ENCODE measurements at regions not wholly inside any gene's neighbourhood (a gene's known extent, or its start where the extent isn't known, plus 50 kb on each side); places are given as distances from the start of the nearest gene placed in this dataset.

DNA sequence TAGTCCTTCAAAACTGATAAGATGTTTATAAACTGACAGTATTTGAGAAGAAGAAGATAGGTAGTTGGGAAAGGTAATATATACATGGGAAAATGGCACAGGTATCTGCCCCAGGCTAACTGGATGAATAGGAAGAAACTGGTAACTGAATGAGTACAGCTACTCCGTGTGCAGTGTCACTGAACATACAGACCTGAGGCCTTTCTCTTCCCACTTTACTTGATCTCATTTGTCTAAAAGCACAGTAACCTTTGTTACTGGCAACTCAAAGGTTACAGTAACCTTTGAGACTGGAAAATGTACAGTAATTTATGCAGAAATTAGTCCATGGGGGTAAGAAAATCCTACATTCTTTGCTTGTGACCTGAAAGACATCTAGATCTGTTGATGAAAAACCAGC is 735.0 kb upstream of the RIOK2 start:
- H3K4me3 ChIP-seq (ENCODE audit: low read length), result no peak overlapping the region
- no peaks in the 10 kb centered on the region for H3K4me1 ChIP-seq (ENCODE audit: control insufficient read depth, insufficient read depth, low read length)
- peaks cover 5% of the 10 kb centered on the region in 2 donors for H3K9me3 Mint-ChIP-seq
- DNase-seq, result no peak
- no peak overlapping the region for H3K27ac ChIP-seq (ENCODE audit: low read length)
- no peaks in the 10 kb centered on the region for H3K27me3 ChIP-seq (ENCODE audit: control insufficient read depth, insufficient read depth, low read length)
- no CpG with 5 or more reads among the region's 1 CpG for WGBS (ENCODE audit: insufficient coverage)
- intact Hi-C loops (cut with micrococcal nuclease), result no loop called here
- no peak for ATAC-seq
- H3K36me3 Mint-ChIP-seq, result no peaks in the 10 kb centered on the region
- TF ChIP-seq, protein P1, sequence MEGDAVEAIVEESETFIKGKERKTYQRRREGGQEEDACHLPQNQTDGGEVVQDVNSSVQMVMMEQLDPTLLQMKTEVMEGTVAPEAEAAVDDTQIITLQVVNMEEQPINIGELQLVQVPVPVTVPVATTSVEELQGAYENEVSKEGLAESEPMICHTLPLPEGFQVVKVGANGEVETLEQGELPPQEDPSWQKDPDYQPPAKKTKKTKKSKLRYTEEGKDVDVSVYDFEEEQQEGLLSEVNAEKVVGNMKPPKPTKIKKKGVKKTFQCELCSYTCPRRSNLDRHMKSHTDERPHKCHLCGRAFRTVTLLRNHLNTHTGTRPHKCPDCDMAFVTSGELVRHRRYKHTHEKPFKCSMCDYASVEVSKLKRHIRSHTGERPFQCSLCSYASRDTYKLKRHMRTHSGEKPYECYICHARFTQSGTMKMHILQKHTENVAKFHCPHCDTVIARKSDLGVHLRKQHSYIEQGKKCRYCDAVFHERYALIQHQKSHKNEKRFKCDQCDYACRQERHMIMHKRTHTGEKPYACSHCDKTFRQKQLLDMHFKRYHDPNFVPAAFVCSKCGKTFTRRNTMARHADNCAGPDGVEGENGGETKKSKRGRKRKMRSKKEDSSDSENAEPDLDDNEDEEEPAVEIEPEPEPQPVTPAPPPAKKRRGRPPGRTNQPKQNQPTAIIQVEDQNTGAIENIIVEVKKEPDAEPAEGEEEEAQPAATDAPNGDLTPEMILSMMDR (IDR thresholded peaks at IDR 0.05), result no peak
- no peaks in the 10 kb centered on the region for H3K27me3 Mint-ChIP-seq (ENCODE audit: low read depth in 2 of 2)
- H3K4me3 Mint-ChIP-seq, result no peak overlapping the region
- H3K36me3 ChIP-seq (ENCODE audit: control insufficient read depth, insufficient read depth, low read length), result no peaks in the 10 kb centered on the region
- H3K27ac Mint-ChIP-seq, result no peak overlapping the region
- H3K9me3 ChIP-seq (ENCODE audit: control insufficient read depth, insufficient read depth, low read length), result no peaks in the 10 kb centered on the region
- H3K4me1 Mint-ChIP-seq, result no peaks in the 10 kb centered on the region

DNA sequence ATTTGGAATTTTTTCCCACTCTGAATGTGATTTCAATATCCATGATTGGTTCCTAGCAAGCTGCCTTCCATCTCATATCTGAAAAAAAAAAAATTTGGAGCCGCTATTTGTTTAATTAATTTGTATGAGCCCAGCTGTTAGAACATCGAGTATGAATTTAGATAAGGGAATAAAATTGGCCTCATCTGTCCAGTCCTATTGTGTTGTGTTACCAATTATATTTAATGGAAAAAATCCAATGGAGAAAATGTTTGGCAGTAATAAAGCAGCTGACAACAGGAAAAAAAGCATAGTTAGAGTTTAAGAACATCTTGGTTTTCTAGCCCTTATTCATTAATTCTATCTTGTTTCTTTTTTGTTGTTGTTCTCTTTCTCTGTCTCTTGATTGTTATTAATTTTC is 735.6 kb upstream of the RIOK2 start:
- no peaks in the 10 kb centered on the region for H3K36me3 ChIP-seq (ENCODE audit: control insufficient read depth, insufficient read depth, low read length)
- 95% methylated on average over 2 of the region's 2 CpGs for WGBS (ENCODE audit: insufficient coverage)
- no peaks in the 10 kb centered on the region for H3K27me3 ChIP-seq (ENCODE audit: control insufficient read depth, insufficient read depth, low read length)
- Mint-ChIP-seq H3K9me3 (peaks cover 5% of the 10 kb centered on the region in 2 donors), H3K4me1 (no peaks in the 10 kb centered on the region), H3K27ac (no peak overlapping the region), H3K27me3 (ENCODE audit: low read depth in 2 of 2) (no peaks in the 10 kb centered on the region), H3K36me3 (no peaks in the 10 kb centered on the region), H3K4me3 (no peak overlapping the region)
- ATAC-seq (no peak), DNase-seq (no peak)
- intact Hi-C loops (cut with micrococcal nuclease), result no loop called here
- no peak overlapping the region for H3K27ac ChIP-seq (ENCODE audit: low read length)
- no peak overlapping the region for H3K4me3 ChIP-seq (ENCODE audit: low read length)
- TF ChIP-seq, protein P1 (IDR thresholded peaks at IDR 0.05), result no peak
- H3K4me1 ChIP-seq (ENCODE audit: control insufficient read depth, insufficient read depth, low read length), result no peaks in the 10 kb centered on the region
- H3K9me3 ChIP-seq (ENCODE audit: control insufficient read depth, insufficient read depth, low read length), result no peaks in the 10 kb centered on the region

DNA sequence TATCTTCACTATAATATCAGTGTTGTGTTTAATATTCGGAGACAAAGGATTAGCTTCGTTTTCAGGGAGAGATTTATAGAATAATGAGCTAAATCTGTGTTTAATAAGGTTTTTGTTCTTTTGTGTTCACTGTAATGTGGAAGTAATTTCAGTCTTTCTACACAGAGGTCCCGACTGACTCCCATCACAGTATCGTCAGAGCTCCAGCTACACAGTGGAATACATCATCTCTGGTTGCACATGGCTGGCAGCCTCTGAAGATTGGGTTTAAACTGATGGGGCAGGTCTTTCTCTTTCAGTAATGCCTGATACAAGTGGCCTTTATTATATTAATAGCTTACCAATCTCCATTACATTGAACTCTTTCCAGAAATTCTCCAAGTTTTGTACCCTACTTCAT is 736.7 kb upstream of the RIOK2 start:
- WGBS (ENCODE audit: insufficient coverage), result 86% methylated on average over 3 of the region's 4 CpGs
- Mint-ChIP-seq H3K27me3 (ENCODE audit: low read depth in 2 of 2) (no peaks in the 10 kb centered on the region), H3K36me3 (no peaks in the 10 kb centered on the region), H3K9me3 (peaks cover 5% of the 10 kb centered on the region in 2 donors), H3K4me1 (no peaks in the 10 kb centered on the region), H3K27ac (no peak overlapping the region), H3K4me3 (no peak overlapping the region)
- Histone ChIP-seq H3K36me3 (ENCODE audit: control insufficient read depth, insufficient read depth, low read length) (no peaks in the 10 kb centered on the region), H3K27ac (ENCODE audit: low read length) (no peak overlapping the region), H3K9me3 (ENCODE audit: control insufficient read depth, insufficient read depth, low read length) (no peaks in the 10 kb centered on the region), H3K27me3 (ENCODE audit: control insufficient read depth, insufficient read depth, low read length) (no peaks in the 10 kb centered on the region), H3K4me1 (ENCODE audit: control insufficient read depth, insufficient read depth, low read length) (no peaks in the 10 kb centered on the region), H3K4me3 (ENCODE audit: low read length) (no peak overlapping the region)
- no peak for ATAC-seq
- intact Hi-C loops (cut with micrococcal nuclease), result no loop called here
- TF ChIP-seq, protein P1 (IDR thresholded peaks at IDR 0.05), result no peak
- no peak for DNase-seq

DNA sequence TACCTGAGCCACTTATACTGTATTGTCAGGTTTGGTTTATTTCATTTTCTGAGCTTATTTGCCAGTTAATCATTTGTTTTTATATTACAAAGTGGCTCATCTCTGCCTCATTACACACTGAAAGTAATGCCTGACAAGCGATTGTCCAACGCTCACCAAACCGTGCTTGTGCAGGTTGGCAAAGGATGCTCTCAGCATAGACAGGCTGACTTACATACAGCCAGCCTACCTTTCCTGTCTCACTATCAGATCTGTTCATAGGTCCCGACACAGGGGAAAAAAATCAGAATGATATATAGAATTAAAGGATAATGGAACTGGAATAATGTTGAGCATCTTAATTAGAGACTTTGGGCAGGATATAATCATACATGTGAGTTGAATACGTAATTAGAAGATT is 739.7 kb upstream of the RIOK2 start:
- no peaks in the 10 kb centered on the region for H3K36me3 ChIP-seq (ENCODE audit: control insufficient read depth, insufficient read depth, low read length)
- no peak overlapping the region for H3K4me3 ChIP-seq (ENCODE audit: low read length)
- no peaks in the 10 kb centered on the region for H3K4me1 ChIP-seq (ENCODE audit: control insufficient read depth, insufficient read depth, low read length)
- 98% methylated on average over 4 of the region's 5 CpGs for WGBS (ENCODE audit: insufficient coverage)
- peaks cover 5 to 8% of the 10 kb centered on the region in 2 donors for H3K9me3 Mint-ChIP-seq
- intact Hi-C loops (cut with micrococcal nuclease), result no loop called here
- no peaks in the 10 kb centered on the region for H3K27me3 Mint-ChIP-seq (ENCODE audit: low read depth in 2 of 2)
- DNase-seq (no peak), ATAC-seq (no peak)
- H3K4me1 Mint-ChIP-seq, result no peaks in the 10 kb centered on the region
- H3K4me3 Mint-ChIP-seq, result no peak overlapping the region
- H3K9me3 ChIP-seq (ENCODE audit: control insufficient read depth, insufficient read depth, low read length), result no peaks in the 10 kb centered on the region
- H3K27me3 ChIP-seq (ENCODE audit: control insufficient read depth, insufficient read depth, low read length), result no peaks in the 10 kb centered on the region
- no peak overlapping the region for H3K27ac Mint-ChIP-seq
- no peak overlapping the region for H3K27ac ChIP-seq (ENCODE audit: low read length)
- H3K36me3 Mint-ChIP-seq, result no peaks in the 10 kb centered on the region
- TF ChIP-seq, protein P1 (IDR thresholded peaks at IDR 0.05), result no peak
